ENCODE measurements at regions not wholly inside any gene's neighbourhood (a gene's known extent, or its start where the extent isn't known, plus 50 kb on each side); places are given as distances from the start of the nearest gene placed in this dataset.

DNA sequence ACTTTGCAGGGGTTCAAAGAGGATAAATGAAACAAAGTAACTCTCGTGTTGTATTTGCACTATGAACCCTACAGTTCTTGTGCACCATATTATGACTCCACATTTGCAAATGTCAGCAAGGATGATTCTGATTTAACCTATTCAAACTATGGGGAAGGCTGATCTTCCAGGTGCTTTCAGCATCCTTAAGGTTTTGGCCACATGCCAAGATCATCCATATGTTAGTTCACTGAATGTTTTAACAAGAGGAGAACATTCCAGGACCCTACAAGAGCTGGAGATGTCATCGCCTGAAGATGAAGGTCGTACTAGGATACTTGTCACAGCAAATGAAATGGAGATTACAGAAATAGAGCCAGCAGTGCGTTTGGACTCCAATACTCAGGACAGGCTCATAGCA is 114.2 kb downstream of the DHRS2 start:
- TF ChIP-seq, protein P1, sequence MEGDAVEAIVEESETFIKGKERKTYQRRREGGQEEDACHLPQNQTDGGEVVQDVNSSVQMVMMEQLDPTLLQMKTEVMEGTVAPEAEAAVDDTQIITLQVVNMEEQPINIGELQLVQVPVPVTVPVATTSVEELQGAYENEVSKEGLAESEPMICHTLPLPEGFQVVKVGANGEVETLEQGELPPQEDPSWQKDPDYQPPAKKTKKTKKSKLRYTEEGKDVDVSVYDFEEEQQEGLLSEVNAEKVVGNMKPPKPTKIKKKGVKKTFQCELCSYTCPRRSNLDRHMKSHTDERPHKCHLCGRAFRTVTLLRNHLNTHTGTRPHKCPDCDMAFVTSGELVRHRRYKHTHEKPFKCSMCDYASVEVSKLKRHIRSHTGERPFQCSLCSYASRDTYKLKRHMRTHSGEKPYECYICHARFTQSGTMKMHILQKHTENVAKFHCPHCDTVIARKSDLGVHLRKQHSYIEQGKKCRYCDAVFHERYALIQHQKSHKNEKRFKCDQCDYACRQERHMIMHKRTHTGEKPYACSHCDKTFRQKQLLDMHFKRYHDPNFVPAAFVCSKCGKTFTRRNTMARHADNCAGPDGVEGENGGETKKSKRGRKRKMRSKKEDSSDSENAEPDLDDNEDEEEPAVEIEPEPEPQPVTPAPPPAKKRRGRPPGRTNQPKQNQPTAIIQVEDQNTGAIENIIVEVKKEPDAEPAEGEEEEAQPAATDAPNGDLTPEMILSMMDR (IDR thresholded peaks at IDR 0.05; ENCODE audit: poor library complexity): no peak
- TF ChIP-seq EZH2 (IDR thresholded peaks at IDR 0.05; ENCODE audit: borderline replicate concordance): no peak
